Spleen (tissue), 11 donors: ENCODE measurements at regions not wholly inside any gene's neighbourhood (a gene's known extent, or its start where the extent isn't known, plus 50 kb on each side); places are given as distances from the start of the nearest gene placed in this dataset.

Experiments used
- DNase-seq: peaks from one replicate; pipeline ENCODE4 v3.0.0-alpha.2; 2020
- H3K27ac ChIP-seq, 8 donors: fragments of 200-600 bp; sonication (generic) in 7 of 8; 1 replicate in 4 of 8; 2 replicates in 4 of 8; pipeline versions ENCODE4 v1.5.0 to v1.8.0; 2016 to 2021; ENCODE audit warnings: inconsistent platforms in 4 of 8, mild to moderate bottlenecking in 4 of 8, moderate library complexity in 1 of 8
- H3K27me3 ChIP-seq, 7 donors: fragments of 200-600 bp; sonication (generic) in 6 of 7; replicated peaks in 1 of 7; 1 replicate in 4 of 7; 2 replicates in 3 of 7; pipeline versions ENCODE4 v1.5.0 to v1.8.0; 2016 to 2021; ENCODE audit warnings: inconsistent platforms in 3 of 7, mild to moderate bottlenecking in 1 of 7
- H3K36me3 ChIP-seq, 6 donors: fragments of 200-600 bp; sonication (generic) in 5 of 6; 1 replicate in 4 of 6; 2 replicates in 2 of 6; pipeline versions ENCODE4 v1.5.0 to v1.8.0; 2016 to 2021; ENCODE audit warnings: inconsistent platforms in 2 of 6
- H3K4me1 ChIP-seq, 6 donors: fragments of 200-600 bp; sonication (generic) in 5 of 6; 1 replicate in 3 of 6; 2 replicates in 3 of 6; pipeline versions ENCODE4 v1.5.0 to v1.8.0; 2016 to 2021; ENCODE audit warnings: inconsistent platforms in 3 of 6
- H3K4me3 ChIP-seq, 8 donors: fragments of 200-600 bp; sonication (generic) in 7 of 8; 1 replicate in 4 of 8; 2 replicates in 4 of 8; pipeline versions ENCODE4 v1.5.0 to v1.8.0; 2016 to 2021; ENCODE audit warnings: inconsistent platforms in 4 of 8, mild to moderate bottlenecking in 4 of 8, moderate library complexity in 2 of 8
- H3K9me3 ChIP-seq, 8 donors: fragments of 200-600 bp; sonication (generic) in 7 of 8; 1 replicate in 4 of 8; 2 replicates in 4 of 8; pipeline versions ENCODE4 v1.5.0 to v1.8.0; 2016 to 2021; ENCODE audit warnings: inconsistent platforms in 4 of 8
- POLR2A ChIP-seq, 3 donors: fragments of 450-650 bp; IDR thresholded peaks; one replicate each; pipeline ENCODE4 v1.5.1; 2017; ENCODE audit warnings: antibody characterized with exemption in 3 of 3, mild to moderate bottlenecking in 1 of 3
- POLR2AphosphoS5 ChIP-seq, 3 donors: sonication (generic); formaldehyde crosslinking; IDR thresholded peaks; one replicate each; pipeline ENCODE4 v1.5.1; 2017; ENCODE audit warnings: antibody characterized with exemption in 3 of 3
- WGBS, 5 donors: extraction: QIAGEN DNeasy Blood & Tissue Kit in 3 of 5; methylation state at CpG; one replicate each; pipeline versions ENCODE4 v1.1.5 to v1.1.7; 2013 to 2018; 5-methylcytosine and 5-hydroxymethylcytosine counted together
- intact Hi-C: fragments of 100-400 bp; cut with DNase I; formaldehyde crosslinking; loops from one replicate; pipeline ENCODE4 v1.15.0; 2023; ENCODE audit warnings: low total_unique reads
- TF ChIP-seq, protein P1 (sequence below), 11 experiments: fragments of 200-600 bp in 7 of 11; fragments of 450-650 bp in 4 of 11; sonication (generic) in 4 of 11; IDR thresholded peaks in 8 of 11; conservative IDR thresholded peaks in 3 of 11; 1 replicate in 7 of 11; 2 replicates in 4 of 11; pipeline versions ENCODE4 v1.4.0 to v1.8.0; 2016 to 2021; ENCODE audit warnings: antibody characterized with exemption in 11 of 11, inconsistent platforms in 4 of 11, mild to moderate bottlenecking in 1 of 11
- donor health status: healthy with polysubstance abuse.
- donor health status: DM: no; HTN: no; CAD: no; lungs with moderate emphysema.
- donor health status: DM: no; HTN: no; CAD: no.
- donor health status: Bipolar disorder and iron deficiency.
- donor health status: healthy.
- donor health status: DM: no; HTN: no; CAD: no.
- donor health status: DM: yes; HTN: yes; CAD: no.

DNA sequence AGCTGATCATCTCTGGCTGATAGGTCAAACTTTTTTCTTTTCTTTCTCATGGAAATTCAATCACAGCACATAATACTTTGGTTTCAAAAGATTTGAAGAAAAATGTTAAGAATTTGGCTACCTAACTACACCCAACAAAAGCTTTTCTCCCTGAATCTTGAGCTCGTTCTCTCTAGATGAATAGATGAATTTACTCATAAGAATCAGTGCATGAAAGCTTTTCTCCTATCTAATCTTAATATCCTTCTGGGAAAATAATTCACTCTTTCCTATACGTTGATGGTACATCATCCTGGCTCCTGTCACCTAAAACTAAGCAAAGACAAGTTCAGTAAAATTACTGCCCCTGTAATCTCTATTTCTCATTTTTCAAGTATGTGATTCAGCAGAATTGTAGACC lies 1479.1 kb downstream of the DPP10 start:
- intact Hi-C loops: no loop called here
- H3K27me3 ChIP-seq: no peaks in the 10 kb centered on the region
- 52 to 65% (median 57%) methylated on average over 2 of the region's 2 CpGs for WGBS, 5 donors

DNA sequence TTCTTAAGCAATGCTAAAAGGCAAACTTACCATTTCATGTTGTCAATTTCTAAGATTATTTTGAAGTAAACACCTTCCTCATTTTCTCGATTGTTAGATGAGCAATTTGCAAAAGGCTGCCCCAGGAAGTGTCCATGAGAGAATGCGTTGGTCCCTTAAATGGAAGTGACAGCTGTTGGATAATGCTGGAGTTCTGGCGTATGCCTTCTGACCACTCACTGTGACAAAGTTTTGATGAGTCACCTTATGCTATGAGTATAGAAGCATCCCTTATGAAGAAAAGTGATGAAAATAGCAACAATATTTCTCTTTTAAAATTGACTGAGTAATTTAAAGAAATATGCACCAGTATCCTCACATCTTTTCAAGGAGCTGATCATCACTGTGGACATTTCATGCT lies 1497.5 kb downstream of the DPP10 start:
- Histone ChIP-seq H3K4me1 (no peaks in the 10 kb centered on the region), H3K36me3 (no peaks in the 10 kb centered on the region), H3K27me3 (no peaks in the 10 kb centered on the region), H3K4me3 (no peak overlapping the region), H3K27ac (no peak overlapping the region), H3K9me3 (peaks cover 0 to 16% (median 2%) of the 10 kb centered on the region in 8 donors)
- no peak for DNase-seq
- WGBS, 5 donors: 77 to 87% (median 83%) methylated on average over 3 of the region's 3 CpGs
- TF ChIP-seq POLR2AphosphoS5 (IDR thresholded peaks at IDR 0.05) (no peak), POLR2A (IDR thresholded peaks at IDR 0.05) (no peak)
- TF ChIP-seq, protein P1, sequence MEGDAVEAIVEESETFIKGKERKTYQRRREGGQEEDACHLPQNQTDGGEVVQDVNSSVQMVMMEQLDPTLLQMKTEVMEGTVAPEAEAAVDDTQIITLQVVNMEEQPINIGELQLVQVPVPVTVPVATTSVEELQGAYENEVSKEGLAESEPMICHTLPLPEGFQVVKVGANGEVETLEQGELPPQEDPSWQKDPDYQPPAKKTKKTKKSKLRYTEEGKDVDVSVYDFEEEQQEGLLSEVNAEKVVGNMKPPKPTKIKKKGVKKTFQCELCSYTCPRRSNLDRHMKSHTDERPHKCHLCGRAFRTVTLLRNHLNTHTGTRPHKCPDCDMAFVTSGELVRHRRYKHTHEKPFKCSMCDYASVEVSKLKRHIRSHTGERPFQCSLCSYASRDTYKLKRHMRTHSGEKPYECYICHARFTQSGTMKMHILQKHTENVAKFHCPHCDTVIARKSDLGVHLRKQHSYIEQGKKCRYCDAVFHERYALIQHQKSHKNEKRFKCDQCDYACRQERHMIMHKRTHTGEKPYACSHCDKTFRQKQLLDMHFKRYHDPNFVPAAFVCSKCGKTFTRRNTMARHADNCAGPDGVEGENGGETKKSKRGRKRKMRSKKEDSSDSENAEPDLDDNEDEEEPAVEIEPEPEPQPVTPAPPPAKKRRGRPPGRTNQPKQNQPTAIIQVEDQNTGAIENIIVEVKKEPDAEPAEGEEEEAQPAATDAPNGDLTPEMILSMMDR (IDR thresholded peaks at IDR 0.05 in 8 of 11, conservative IDR thresholded peaks at IDR 0.05 in 3 of 11): no peak
- intact Hi-C loops: no loop called here

More for the DNA sequence above, 1479.1 kb downstream of the DPP10 start:
- Histone ChIP-seq H3K4me3 (no peak overlapping the region), H3K27ac (no peak overlapping the region), H3K4me1 (no peaks in the 10 kb centered on the region), H3K36me3 (no peaks in the 10 kb centered on the region), H3K9me3 (peaks cover 0 to 41% (median 12%) of the 10 kb centered on the region in 8 donors)
- DNase-seq: no peak
- TF ChIP-seq POLR2AphosphoS5 (IDR thresholded peaks at IDR 0.05) (no peak), POLR2A (IDR thresholded peaks at IDR 0.05) (no peak)
- TF ChIP-seq, protein P1 (IDR thresholded peaks at IDR 0.05 in 8 of 11, conservative IDR thresholded peaks at IDR 0.05 in 3 of 11): no peak

DNA sequence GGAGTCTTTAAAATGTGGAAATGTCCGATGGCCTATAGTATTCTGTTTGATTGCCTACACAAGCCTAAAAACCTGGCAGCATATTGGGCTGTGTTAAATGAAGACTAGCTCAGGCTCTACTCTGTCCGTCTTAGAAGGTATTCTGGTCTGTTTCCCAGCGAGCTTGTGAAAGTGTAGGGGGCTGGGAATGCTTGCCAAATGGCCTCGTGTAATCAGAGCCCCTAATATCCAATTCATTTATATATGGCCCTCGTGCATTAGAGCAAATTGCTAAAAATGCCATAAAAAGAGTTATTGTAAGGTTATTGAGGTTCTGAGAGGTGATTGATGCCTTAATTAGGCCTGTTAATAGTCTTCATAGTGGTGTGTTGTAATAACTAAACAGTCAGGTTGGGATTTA lies 1500.4 kb downstream of the DPP10 start:
- Histone ChIP-seq H3K27ac (no peak overlapping the region), H3K4me3 (no peak overlapping the region), H3K4me1 (no peaks in the 10 kb centered on the region), H3K36me3 (no peaks in the 10 kb centered on the region), H3K9me3 (peaks cover 0 to 11% (median 3%) of the 10 kb centered on the region in 8 donors), H3K27me3 (no peaks in the 10 kb centered on the region)
- no peak for TF ChIP-seq POLR2A (IDR thresholded peaks at IDR 0.05)
- TF ChIP-seq POLR2AphosphoS5 (IDR thresholded peaks at IDR 0.05): no peak
- TF ChIP-seq, protein P1 (IDR thresholded peaks at IDR 0.05 in 8 of 11, conservative IDR thresholded peaks at IDR 0.05 in 3 of 11): no peak
- DNase-seq: no peak
- intact Hi-C loops: no loop called here
- 49 to 64% (median 51%) methylated on average over 5 of the region's 5 CpGs for WGBS, 5 donors

DNA sequence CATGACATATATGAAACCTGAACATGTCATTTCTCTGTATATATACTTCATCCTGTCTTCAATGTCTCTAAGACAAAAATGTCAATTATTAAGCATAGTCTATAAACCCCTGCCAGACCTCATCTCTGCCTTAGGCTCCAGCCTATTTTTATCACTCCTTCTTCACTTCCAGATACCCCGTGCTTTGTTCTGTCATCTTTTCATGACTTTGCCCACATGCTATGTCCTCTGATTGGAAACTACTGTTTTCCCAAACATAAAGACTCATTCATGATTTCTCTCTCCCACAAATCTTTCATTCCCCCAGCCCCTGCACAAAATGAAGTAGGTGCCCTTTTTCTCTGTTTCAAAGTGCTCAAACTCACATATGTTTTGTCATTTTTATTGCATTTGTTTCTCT lies 1503.9 kb downstream of the DPP10 start:
- WGBS, 5 donors: 76 to 89% (median 81%) methylated on average over 1 of the region's 1 CpG
- H3K27me3 ChIP-seq: no peaks in the 10 kb centered on the region

More for the DNA sequence above, 1503.9 kb downstream of the DPP10 start:
- TF ChIP-seq POLR2AphosphoS5 (IDR thresholded peaks at IDR 0.05) (no peak), POLR2A (IDR thresholded peaks at IDR 0.05) (no peak)
- TF ChIP-seq, protein P1 (IDR thresholded peaks at IDR 0.05 in 8 of 11, conservative IDR thresholded peaks at IDR 0.05 in 3 of 11): no peak
- intact Hi-C loops: no loop called here
- no peak for DNase-seq
- Histone ChIP-seq H3K36me3 (no peaks in the 10 kb centered on the region), H3K9me3 (peaks cover 0 to 29% (median 6%) of the 10 kb centered on the region in 8 donors), H3K27ac (no peak overlapping the region), H3K4me1 (no peaks in the 10 kb centered on the region), H3K4me3 (no peak overlapping the region)
